B cell (primary cell): ENCODE measurements at regions not wholly inside any gene's neighbourhood (a gene's known extent, or its start where the extent isn't known, plus 50 kb on each side); places are given as distances from the start of the nearest gene placed in this dataset.

Source experiments
- CTCF ChIP-seq: fragments of 200-600 bp; IDR thresholded peaks from one replicate; pipeline ENCODE4 v1.8.0; 2022; ENCODE audit warnings: antibody characterized with exemption, mild to moderate bottlenecking
- EZH2 ChIP-seq: IDR thresholded peaks from 2 replicates; pipeline ENCODE4 v1.6.1; 2012; ENCODE audit warnings: borderline replicate concordance, low read depth, mild to moderate bottlenecking, moderate library complexity, low read length; ENCODE audit not compliant: insufficient read depth, poor library complexity, severe bottlenecking

- TF ChIP-seq CTCF (no peak), EZH2 (no peak)
Measured at GRCh38 chr2:236944561-236944960, 141.1 kb upstream of the COPS8 start.
